Epithelial cell of proximal tubule (primary cell): ENCODE measurements at regions not wholly inside any gene's neighbourhood (a gene's known extent, or its start where the extent isn't known, plus 50 kb on each side); places are given as distances from the start of the nearest gene placed in this dataset.

Experiments
- DNase-seq: peaks from one replicate; pipeline ENCODE4 v3.0.0-alpha.2; 2011; ENCODE audit warnings: low read depth
- H3K4me3 ChIP-seq: 2 replicates; pipeline ENCODE4 v1.5.1; 2011; ENCODE audit warnings: low read depth, mild to moderate bottlenecking, low read length
- CTCF ChIP-seq: conservative IDR thresholded peaks from 2 replicates; pipeline ENCODE4 v1.5.1; 2012; ENCODE audit warnings: low read depth, mild to moderate bottlenecking, low read length

- DNase-seq = no peak
- no peak for TF ChIP-seq CTCF
- H3K4me3 ChIP-seq = no peak overlapping the region
These were observed 582.3 kb upstream of the GJE1 start for GRCh38 chr6:141550471-141550870.

- no peak overlapping the region for H3K4me3 ChIP-seq
- no peak for TF ChIP-seq CTCF
- DNase-seq = no peak
These were observed 583.8 kb upstream of the GJE1 start for GRCh38 chr6:141548966-141549365.

GRCh38 chr6:141541581-141542324 lies 591.0 kb upstream of the GJE1 start:
- DNase-seq = no peak
- TF ChIP-seq CTCF = no peak
- no peak overlapping the region for H3K4me3 ChIP-seq

- no peak overlapping the region for H3K4me3 ChIP-seq
- DNase-seq = no peak
- no peak for TF ChIP-seq CTCF
These were observed 592.5 kb upstream of the GJE1 start for GRCh38 chr6:141540207-141540606.

- no peak overlapping the region for H3K4me3 ChIP-seq
- no peak for TF ChIP-seq CTCF
- no peak for DNase-seq
These were observed 593.1 kb upstream of the GJE1 start for GRCh38 chr6:141539617-141540016.

- no peak overlapping the region for H3K4me3 ChIP-seq
- no peak for TF ChIP-seq CTCF
- no peak for DNase-seq
These were observed 600.5 kb upstream of the GJE1 start for GRCh38 chr6:141532211-141532610.

GRCh38 chr6:141531040-141531439 lies 601.7 kb upstream of the GJE1 start:
- no peak for DNase-seq
- no peak for TF ChIP-seq CTCF
- no peak overlapping the region for H3K4me3 ChIP-seq
